ENCODE measurements at regions not wholly inside any gene's neighbourhood (a gene's known extent, or its start where the extent isn't known, plus 50 kb on each side); places are given as distances from the start of the nearest gene placed in this dataset.

- TF ChIP-seq, protein P1, sequence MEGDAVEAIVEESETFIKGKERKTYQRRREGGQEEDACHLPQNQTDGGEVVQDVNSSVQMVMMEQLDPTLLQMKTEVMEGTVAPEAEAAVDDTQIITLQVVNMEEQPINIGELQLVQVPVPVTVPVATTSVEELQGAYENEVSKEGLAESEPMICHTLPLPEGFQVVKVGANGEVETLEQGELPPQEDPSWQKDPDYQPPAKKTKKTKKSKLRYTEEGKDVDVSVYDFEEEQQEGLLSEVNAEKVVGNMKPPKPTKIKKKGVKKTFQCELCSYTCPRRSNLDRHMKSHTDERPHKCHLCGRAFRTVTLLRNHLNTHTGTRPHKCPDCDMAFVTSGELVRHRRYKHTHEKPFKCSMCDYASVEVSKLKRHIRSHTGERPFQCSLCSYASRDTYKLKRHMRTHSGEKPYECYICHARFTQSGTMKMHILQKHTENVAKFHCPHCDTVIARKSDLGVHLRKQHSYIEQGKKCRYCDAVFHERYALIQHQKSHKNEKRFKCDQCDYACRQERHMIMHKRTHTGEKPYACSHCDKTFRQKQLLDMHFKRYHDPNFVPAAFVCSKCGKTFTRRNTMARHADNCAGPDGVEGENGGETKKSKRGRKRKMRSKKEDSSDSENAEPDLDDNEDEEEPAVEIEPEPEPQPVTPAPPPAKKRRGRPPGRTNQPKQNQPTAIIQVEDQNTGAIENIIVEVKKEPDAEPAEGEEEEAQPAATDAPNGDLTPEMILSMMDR (IDR thresholded peaks at IDR 0.05) = no peak
- TF ChIP-seq POLR2A (IDR thresholded peaks at IDR 0.05) = no peak
Measured at GRCh38 chr6:105907301-105907700, 178.8 kb upstream of the PRDM1 start.

All from body of pancreas (tissue), 4 donors.